ENCODE measurements at regions not wholly inside any gene's neighbourhood (a gene's known extent, or its start where the extent isn't known, plus 50 kb on each side); places are given as distances from the start of the nearest gene placed in this dataset.

DNA sequence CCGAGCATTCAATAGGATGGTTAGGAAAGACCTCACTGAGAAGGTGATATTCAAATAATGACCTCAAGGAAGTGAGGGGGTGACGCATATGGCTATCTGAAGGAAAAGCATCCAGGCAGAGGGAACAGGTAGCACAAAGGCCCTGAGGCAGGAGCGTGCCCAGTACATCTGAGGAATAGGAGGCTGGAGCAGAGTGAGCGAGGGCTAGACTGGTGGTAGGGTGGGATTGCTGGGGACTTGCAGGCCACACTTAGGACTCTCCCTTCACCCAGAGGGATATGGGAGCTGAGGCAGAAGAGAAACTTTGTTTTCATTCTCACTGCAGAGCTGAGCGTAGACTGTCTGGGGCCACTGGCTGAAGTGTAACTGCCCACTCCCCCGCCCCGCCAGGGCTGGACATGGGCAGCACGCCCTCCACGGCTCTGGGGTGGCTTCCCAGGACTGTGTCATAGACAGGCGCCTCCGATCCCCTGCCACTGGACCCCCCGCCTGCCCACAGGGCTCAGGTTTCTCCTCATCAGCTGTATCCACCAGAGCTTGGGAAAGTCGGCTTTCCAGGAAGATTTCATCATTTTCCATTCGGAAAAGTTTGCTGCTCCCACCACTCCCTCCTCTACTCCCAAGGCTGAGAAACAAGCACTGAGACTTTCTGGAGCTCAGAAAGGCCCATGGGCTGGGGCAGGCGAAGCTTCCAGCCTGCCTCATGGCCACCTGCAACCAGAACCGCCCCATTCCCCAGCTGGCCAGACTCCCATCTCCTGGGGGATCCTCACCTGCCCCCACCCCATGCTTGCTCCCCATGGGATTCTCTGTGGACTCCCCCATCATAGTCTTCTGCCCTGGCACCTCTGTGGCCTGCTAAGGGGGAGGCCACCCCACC is 142.6 kb downstream of the MRPL14 start (continued):
- TF ChIP-seq, protein P1, sequence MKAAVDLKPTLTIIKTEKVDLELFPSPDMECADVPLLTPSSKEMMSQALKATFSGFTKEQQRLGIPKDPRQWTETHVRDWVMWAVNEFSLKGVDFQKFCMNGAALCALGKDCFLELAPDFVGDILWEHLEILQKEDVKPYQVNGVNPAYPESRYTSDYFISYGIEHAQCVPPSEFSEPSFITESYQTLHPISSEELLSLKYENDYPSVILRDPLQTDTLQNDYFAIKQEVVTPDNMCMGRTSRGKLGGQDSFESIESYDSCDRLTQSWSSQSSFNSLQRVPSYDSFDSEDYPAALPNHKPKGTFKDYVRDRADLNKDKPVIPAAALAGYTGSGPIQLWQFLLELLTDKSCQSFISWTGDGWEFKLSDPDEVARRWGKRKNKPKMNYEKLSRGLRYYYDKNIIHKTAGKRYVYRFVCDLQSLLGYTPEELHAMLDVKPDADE (CRISPR knock-in tag; IDR thresholded peaks at IDR 0.05), result no peak

DNA sequence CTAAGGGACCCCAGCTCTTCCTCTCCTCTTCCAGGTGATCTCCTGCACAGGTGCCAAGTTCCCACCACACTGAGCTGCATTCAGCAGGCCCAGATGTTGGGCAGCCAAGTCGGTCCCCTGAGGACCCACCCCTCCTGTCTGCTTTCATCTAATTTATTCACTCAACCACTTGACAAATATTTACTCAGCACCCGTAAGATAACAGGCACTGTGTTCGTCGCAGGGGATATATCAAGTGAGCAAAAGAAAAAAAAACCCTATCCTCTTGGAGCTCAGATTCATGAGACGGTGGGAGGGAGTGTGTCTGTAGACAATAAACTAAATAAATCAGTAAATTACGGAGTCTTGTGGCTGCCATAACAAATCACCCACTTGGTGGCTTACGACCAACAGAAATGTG is 143.6 kb downstream of the MRPL14 start:
- no TSS peak for BruUV-seq (replicated peaks)
- H3K27me3 ChIP-seq (ENCODE audit: control insufficient read depth in 1 of 2, insufficient read depth in 2 of 2, low read length in 2 of 2), result peaks cover 26 to 96% of the 10 kb centered on the region in 2 experiments
- in situ Hi-C loops (cut with HindIII; ENCODE audit: extremely low pct_ligation_motif_present, low pct_unique_long_range_greater_than_20kb), result no loop called here
- WGBS (ENCODE audit: low lambda C conversion rate), result 4% methylated on average over 7 of the region's 7 CpGs
- CTCF ChIA-PET (ENCODE audit: low intra/inter-chr PET ratio, low total read pairs), result no interaction called here
- H3K79me2 ChIP-seq (ENCODE audit: insufficient read depth, low read length), result no peaks in the 10 kb centered on the region
- no peaks in the 10 kb centered on the region for H3K9me3 ChIP-seq (ENCODE audit: low read length)
- ATAC-seq, result no peak
- POLR2A ChIA-PET, result interaction anchor here (1.1 kb wide), 1 partner anchor 10 kb away, joined by 3 read pairs; no protein-coding TSS in a partner anchor
- intact Hi-C loops (cut with micrococcal nuclease; ENCODE audit: unreplicated experiment), result no loop called here
- FAIRE-seq, result no peak
- peak overlapping the region; percentile 60; the same call in 1 of the 2 replicates for H3K4me2 ChIP-seq (ENCODE audit: low read depth, low read length)
- H2AFZ ChIP-seq (ENCODE audit: low read length), result no peak overlapping the region
- peak; percentile 55 for DNase-seq (ENCODE audit: low spot score)
- H3K27ac ChIP-seq (ENCODE audit: extremely low read length, insufficient read depth, low read length), result no peak overlapping the region
- H3K9ac ChIP-seq (ENCODE audit: insufficient read depth, low read depth, low read length), result no peak overlapping the region
- peaks cover 75% of the 10 kb centered on the region for H3K4me1 ChIP-seq (ENCODE audit: insufficient read depth, low read length)
- H4K20me1 ChIP-seq (ENCODE audit: insufficient read depth, low read length), result no peaks in the 10 kb centered on the region
- no peaks in the 10 kb centered on the region for H3K36me3 ChIP-seq (replicated peaks in 1 of 2; ENCODE audit: control insufficient read depth in 1 of 2, insufficient read depth in 2 of 2, low read length in 2 of 2)
- H3K4me3 ChIP-seq (replicated peaks in 1 of 3; ENCODE audit: insufficient read depth in 1 of 3, low read depth in 2 of 3, low read length in 3 of 3), result no peak overlapping the region
- TF ChIP-seq SOX5 (CRISPR knock-in tag; IDR thresholded peaks at IDR 0.05; ENCODE audit: borderline replicate concordance) (peak; percentile 39; the same call in 1 of the 2 replicates), DNMT3B (CRISPR knock-in tag; conservative IDR thresholded peaks at IDR 0.05) (no peak), ZC3H4 (CRISPR knock-in tag; IDR thresholded peaks at IDR 0.05; ENCODE audit: borderline replicate concordance) (no peak), FOXP1 (IDR thresholded peaks at IDR 0.05) (no peak), FOXP1 (CRISPR knock-in tag; IDR thresholded peaks at IDR 0.05) (0 out of 2 replicates have a peak, but pooled peaks have one; percentile 34), ZSCAN22 (CRISPR knock-in tag; IDR thresholded peaks at IDR 0.05) (no peak), TCF7 (IDR thresholded peaks at IDR 0.05; ENCODE audit: low read depth) (peak; percentile 49; the same call in 1 of the 2 replicates), FOXA1 (IDR thresholded peaks at IDR 0.05) (no peak), FOXA1 (CRISPR knock-in tag; IDR thresholded peaks at IDR 0.05) (0 out of 2 replicates have a peak, but pooled peaks have one; percentile 11), HHEX (CRISPR knock-in tag; IDR thresholded peaks at IDR 0.05) (0 out of 2 replicates have a peak, but pooled peaks have one; percentile 43)
- TF ChIP-seq, protein P2, sequence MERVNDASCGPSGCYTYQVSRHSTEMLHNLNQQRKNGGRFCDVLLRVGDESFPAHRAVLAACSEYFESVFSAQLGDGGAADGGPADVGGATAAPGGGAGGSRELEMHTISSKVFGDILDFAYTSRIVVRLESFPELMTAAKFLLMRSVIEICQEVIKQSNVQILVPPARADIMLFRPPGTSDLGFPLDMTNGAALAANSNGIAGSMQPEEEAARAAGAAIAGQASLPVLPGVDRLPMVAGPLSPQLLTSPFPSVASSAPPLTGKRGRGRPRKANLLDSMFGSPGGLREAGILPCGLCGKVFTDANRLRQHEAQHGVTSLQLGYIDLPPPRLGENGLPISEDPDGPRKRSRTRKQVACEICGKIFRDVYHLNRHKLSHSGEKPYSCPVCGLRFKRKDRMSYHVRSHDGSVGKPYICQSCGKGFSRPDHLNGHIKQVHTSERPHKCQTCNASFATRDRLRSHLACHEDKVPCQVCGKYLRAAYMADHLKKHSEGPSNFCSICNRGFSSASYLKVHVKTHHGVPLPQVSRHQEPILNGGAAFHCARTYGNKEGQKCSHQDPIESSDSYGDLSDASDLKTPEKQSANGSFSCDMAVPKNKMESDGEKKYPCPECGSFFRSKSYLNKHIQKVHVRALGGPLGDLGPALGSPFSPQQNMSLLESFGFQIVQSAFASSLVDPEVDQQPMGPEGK (CRISPR knock-in tag; IDR thresholded peaks at IDR 0.05), result peak; percentile 46
- TF ChIP-seq, protein P3, sequence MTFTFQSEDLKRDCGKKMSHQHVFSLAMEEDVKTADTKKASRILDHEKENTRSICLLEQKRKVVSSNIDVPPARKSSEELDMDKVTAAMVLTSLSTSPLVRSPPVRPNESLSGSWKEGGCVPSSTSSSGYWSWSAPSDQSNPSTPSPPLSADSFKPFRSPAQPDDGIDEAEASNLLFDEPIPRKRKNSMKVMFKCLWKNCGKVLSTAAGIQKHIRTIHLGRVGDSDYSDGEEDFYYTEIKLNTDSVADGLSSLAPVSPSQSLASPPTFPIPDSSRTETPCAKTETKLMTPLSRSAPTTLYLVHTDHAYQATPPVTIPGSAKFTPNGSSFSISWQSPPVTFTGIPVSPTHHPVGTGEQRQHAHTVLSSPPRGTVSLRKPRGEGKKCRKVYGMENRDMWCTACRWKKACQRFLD (CRISPR knock-in tag; IDR thresholded peaks at IDR 0.05; ENCODE audit: borderline replicate concordance), result no peak
- TF ChIP-seq, protein P4, sequence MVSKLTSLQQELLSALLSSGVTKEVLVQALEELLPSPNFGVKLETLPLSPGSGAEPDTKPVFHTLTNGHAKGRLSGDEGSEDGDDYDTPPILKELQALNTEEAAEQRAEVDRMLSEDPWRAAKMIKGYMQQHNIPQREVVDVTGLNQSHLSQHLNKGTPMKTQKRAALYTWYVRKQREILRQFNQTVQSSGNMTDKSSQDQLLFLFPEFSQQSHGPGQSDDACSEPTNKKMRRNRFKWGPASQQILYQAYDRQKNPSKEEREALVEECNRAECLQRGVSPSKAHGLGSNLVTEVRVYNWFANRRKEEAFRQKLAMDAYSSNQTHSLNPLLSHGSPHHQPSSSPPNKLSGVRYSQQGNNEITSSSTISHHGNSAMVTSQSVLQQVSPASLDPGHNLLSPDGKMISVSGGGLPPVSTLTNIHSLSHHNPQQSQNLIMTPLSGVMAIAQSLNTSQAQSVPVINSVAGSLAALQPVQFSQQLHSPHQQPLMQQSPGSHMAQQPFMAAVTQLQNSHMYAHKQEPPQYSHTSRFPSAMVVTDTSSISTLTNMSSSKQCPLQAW (CRISPR knock-in tag; IDR thresholded peaks at IDR 0.05), result 0 out of 2 replicates have a peak, but pooled peaks have one; percentile 26
